ENCODE measurements at regions not wholly inside any gene's neighbourhood (a gene's known extent, or its start where the extent isn't known, plus 50 kb on each side); places are given as distances from the start of the nearest gene placed in this dataset.
"Not testable (repeated sequence)": the region's sequence is repeated elsewhere in the genome, so short reads cannot be mapped to it uniquely, and the experiment has no call there.

GRCh38 chr6:28658475-28659249 lies 133.0 kb downstream of the GPX5 start:
- no peak for DNase-seq (ENCODE audit: low read depth in 2 of 2)

GRCh38 chr6:28659250-28659566 lies 133.5 kb downstream of the GPX5 start:
- DNase-seq (ENCODE audit: low read depth in 2 of 2), result no peak

DNA sequence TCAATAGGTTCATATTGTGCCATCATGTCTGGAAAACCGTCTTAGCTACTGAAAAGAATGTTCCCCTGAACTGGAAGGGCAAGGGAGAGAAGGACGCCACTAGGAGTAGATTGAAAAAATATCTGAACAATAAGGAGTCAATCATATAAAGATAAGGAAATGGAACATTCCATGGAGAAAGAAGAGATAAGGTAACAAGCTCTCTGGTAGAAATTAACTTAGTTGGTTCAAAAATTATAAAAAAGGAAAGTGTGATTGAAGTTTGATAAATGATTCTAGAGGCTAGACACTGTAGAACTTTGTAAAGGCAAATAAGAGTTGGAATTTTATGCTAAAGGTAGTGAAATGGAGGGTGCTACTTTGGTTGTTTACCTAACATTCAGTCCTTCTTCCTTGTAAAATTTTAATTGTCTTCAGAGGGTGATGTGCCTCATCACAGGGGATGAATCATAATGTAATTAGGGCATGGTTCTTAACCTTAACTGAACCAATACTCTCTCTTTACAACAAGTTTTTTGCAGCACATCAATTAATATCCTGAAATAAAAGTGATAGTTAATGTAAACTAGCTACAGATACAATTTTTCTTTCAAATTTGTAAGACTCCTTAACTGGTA lies 135.5 kb downstream of the GPX5 start:
- DNase-seq (ENCODE audit: low read depth in 2 of 2), result no peak

DNA sequence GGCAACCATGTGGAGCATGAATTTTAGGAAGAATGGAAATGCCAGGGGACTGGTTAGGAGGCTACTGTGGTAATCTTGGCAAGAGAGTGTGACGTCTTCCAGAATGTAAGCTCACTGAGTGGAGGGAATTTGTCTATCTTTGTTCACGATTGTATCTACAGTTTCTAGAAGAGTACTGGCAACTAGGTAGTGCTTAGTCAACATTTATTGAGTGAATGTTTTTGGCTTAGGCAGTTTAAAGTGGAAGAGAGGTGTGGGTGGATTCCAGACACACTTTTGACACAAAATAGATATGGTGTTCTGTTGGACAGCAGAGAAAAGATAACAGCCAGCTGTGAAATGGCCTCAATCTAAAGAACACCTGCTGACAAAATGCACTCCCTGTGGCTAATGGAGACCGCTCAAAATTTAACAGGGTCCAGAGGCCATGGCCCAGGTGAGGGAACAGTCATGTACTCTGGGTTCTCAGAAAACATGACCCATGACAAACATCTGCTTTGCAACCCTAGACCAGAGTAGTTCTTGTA lies 139.3 kb downstream of the GPX5 start:
- no peak for DNase-seq (ENCODE audit: low read depth in 2 of 2)

DNA sequence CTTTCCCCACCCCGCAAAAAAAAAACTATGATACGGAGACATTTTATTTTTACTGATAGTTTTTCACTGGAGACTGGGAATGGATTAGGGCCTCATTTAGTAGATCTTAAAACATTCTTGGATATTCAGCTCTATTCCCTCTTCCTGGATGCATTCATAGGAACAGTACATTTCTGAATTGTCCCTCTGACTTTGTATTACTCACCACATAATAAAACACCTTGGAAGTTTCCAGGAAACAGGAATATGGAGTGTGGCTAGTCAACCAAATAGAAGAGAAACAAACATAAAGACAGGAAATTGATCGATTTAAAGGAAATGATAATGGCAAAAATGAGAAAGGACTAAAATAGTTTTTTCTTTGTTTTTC lies 147.7 kb downstream of the GPX5 start:
- no peak for DNase-seq (ENCODE audit: low read depth in 2 of 2)

DNA sequence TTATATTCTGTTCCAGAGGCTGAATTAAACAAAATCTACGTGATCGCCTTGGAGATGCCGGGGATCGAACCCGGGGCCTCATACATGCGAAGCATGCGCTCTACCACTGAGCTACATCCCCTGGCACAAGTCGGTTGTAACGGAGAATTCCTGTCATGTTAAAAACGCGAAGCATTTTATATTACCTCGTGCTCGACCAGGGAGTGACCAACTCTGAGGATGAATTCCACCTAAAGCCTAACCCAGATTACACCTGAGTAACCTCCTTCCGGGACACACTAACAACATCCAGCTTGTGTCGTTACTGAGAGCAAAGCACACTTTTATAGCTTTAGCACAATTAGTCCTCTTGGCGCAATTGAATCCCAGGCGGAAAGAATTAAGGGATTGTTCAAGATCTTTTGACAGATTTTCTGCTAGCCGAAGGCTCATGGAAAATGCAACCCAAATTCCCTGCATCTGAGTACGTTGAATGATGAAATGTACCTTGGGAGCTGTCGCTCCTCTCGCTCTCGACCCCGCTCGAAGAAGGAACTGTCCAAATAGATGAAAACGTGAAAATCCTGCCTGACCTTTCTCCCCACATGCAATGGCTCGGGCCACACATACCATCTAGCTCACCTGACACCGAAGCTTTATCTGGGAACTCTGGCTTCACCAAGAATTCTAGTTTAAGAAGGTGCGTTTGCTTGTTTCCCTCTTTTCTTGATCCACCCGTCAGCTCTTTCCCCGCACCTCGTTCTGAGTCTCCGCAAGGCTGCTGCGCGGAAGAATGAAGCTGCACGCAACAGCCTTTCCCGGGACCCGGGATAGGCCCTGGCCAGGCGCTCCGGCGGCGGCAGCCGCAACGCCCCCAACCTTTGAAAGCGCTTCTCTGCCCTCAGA lies 148.3 kb downstream of the GPX5 start:
- DNase-seq (ENCODE audit: low read depth in 2 of 2), result peak; percentile 26 to 32

DNA sequence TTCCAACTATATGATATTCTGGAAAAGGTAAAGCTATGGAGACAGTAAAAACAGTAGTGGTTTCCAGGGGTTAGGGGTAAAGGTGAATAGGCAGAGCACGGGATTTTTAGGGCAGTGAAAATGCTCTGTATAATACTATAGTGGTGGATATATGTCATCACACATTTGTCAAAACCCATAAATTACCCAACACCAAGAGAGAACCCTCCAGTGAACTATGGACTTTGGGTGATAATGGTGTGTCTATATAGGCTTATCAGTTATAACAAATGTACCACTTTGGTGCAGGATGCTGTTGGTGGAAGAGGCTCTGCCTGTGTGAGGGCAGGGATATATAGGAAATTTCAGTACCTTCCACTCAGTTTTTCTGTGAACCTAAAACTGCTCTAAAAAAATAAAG lies 149.9 kb downstream of the GPX5 start:
- DNase-seq (ENCODE audit: low read depth in 2 of 2), result no peak

DNA sequence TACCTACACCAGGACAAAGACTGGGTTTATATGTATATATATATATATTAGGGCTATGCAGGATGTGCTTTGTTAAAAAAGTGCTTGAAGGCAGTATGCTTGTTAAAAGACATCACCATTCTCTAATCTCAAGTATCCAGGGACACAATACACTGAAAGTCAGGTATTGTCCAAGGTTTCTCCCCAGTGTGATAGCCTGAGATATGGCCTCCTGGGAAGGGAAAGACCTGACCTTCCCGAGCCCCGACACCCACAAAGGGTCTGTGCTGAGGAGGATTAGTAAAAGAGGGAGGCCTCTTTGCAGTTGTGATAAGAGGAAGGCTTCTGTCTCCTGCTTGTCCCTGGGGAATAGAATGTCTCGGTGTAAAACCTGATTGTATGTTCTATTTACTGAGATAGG lies 156.9 kb downstream of the GPX5 start:
- no peak for DNase-seq (ENCODE audit: low read depth in 2 of 2)

DNA sequence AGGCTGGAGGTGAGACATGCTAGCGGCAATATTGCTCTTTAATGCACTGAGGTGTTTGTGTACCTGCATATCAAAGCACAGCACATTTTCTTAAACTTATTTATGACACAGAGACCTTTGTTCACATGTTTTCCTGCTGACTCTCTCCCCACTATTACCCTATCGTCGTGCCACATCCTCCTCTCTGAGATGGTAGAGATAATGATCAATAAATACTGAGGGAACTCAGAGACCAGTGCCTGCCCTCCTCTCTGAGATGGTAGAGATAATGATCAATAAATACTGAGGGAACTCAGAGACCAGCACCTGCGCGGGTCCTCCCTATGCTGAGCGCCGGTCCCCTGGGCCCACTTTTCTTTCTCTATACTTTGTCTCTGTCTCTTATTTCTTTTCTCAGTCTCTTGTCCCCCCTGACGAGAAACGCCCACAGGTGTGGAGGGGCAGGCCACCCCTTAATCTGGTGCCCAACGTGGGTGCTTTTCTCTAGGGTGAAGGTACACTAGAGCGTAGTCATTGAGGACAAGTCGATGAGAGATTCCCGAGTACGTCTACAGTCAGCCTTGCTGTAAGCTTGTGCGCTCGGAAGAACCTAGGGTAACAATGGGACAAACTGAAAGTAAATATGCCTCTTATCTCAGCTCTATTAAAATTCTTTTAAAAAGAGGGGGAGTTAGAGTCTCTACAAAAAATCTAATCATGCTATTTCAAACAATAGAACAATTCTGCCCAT lies 157.4 kb downstream of the GPX5 start:
- DNase-seq (ENCODE audit: low read depth in 2 of 2), result not testable (repeated sequence)

DNA sequence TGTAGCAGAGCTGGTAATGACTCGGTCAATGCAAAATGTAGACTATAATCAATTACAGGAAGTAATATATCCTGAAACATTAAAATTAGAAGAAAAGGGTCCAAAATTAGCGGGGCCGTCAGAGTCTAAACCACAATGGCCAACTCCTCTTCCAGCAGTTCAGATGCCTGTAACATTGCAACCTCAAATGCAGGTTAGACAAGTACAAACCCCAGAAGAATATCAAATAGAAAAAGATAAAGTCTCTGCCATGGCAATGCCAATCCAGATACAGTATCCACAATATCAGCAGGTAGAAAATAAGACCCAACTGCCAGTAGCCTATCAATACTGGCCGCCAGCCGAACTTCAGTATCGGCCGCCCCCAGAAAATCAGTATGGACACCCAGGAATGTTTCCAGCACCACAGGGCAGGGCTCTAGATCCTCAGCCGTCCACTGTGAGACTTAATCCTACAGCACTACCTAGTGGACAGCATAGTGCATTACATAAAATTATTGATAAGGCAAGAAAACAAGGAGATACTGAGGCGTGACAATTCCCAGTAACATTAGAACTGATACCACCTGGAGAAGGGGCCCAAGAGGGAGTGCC lies 158.4 kb downstream of the GPX5 start:
- peak in 1 of 2 experiments; percentile 11 for DNase-seq (ENCODE audit: low read depth in 2 of 2)

DNA sequence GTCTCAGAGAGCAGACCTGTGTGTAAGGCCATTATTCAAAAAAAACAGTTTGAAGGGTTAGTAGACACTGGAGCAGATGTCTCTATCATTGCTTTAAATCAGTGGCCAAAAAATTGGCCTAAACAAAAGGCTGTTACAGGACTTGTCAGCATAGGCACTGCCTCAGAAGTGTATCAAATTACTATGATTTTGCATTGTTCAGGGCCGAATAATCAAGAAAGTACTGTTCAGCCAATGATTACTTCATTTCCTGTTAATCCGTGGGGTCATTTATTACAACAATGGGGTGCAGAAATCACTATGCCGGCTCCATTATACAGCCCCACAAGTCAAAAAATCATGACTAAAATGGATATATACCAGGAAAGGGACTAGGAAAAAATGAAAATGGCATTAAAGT lies 160.3 kb downstream of the GPX5 start:
- not testable (repeated sequence) for DNase-seq (ENCODE audit: low read depth in 2 of 2)

- DNase-seq (ENCODE audit: low read depth in 2 of 2), result peak in 1 of 2 experiments; percentile 21
Measured at GRCh38 chr6:28686446-28687027, 160.9 kb downstream of the GPX5 start.

DNA sequence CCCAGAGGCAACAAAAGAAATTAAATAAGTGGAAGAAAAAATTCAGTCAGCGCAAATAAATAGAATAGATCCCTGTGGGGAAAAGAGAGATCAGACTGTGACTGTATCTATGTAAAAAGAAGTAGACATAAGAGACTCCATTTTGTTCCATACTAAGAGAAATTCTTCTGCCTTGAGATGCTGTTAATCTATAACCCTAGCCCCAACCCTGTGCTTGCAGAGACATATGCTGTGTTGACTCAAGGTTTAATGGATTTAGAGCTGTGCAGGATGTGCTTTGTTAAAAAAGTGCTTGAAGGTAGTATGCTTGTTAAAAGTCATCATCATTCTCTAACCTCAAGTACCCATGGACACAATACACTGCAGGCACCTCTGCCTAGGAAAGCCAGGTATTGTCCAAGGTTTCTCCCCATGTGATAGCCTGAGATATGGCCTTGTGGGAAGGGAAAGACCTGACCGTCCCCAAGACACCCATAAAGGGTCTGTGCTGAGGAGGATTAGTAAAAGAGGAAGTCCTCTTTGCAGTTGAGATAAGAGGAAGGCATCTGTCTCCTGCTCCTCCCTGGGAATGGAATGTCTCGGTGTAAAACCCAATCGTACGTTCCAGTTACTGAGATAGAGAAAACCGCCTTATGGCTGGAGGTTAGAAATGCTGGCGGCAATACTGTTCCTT lies 161.8 kb downstream of the GPX5 start:
- DNase-seq (ENCODE audit: low read depth in 2 of 2), result not testable (repeated sequence)

GRCh38 chr6:28691991-28692390 lies 166.3 kb downstream of the GPX5 start:
- not testable (repeated sequence) for DNase-seq (ENCODE audit: low read depth in 2 of 2)

DNA sequence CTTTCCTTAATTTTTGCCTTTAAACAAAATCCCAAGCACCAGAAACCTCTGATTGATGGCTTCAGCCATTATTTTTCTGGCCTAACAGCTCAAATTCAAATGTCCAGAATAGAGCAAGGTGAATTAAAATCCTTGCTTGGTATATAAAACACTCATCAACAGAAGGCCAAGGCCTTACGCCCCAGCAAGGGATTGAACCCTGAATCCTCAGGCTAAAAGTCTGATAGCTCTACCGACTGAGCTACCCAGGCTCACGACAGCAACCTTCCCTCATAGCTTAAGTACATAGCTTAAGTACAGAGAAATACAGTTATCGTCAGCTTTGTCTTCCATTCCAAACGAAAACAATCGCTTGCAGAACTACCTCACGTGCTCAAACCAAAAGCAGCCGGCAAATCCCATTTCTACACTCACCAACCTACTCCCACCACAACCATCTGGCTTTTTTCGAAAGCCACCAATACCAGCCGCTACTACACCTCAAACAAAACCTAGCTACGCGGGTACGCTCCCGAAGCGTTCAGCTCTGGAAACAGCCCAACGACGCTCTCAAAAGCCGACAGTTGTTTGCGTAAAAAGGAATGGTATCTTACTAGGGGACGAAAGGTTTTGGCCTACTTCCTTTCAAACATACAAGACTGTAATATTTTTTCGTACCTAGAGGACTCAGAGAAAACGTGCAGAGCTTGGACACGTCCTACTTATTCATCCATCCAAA lies 167.5 kb downstream of the GPX5 start:
- no peak for DNase-seq (ENCODE audit: low read depth in 2 of 2)

DNA sequence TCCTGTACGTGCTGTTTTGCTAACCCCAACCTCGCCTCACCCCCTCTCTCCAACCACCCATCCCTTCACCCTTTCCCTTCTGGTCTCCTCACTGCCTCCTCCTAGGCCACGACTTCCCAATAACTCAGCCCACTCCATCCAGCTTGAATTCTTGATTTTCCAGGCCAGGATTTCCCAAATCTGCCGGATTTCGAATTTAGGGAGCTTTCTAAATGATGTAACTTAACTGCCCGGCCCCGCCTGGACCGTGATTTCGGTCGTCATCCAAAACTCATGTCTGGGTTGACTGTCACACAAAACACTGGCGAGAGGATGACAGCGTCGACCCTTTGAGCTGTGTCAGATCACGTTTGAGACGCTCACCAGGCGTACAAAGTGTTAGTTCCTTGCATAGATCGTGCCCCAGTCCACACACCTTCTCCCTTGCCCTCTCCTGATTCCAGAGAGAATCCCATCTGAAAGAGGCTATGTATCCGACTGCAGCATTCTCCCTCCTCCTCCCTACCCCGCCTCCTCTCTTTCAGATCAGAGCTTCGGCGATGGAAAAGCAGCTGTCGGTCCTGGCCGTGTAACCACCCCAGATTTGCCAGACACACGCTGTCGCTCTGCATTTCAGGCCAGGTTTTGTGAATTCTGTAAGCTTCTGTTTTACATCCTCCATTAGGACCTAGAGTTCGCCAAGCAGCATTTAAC lies 168.2 kb downstream of the GPX5 start:
- DNase-seq (ENCODE audit: low read depth in 2 of 2), result no peak

GRCh38 chr6:28695715-28696114 lies 170.0 kb downstream of the GPX5 start:
- DNase-seq (ENCODE audit: low read depth in 2 of 2), result no peak

GRCh38 chr6:28696167-28696566 lies 170.5 kb downstream of the GPX5 start:
- no peak for DNase-seq (ENCODE audit: low read depth in 2 of 2)

DNA sequence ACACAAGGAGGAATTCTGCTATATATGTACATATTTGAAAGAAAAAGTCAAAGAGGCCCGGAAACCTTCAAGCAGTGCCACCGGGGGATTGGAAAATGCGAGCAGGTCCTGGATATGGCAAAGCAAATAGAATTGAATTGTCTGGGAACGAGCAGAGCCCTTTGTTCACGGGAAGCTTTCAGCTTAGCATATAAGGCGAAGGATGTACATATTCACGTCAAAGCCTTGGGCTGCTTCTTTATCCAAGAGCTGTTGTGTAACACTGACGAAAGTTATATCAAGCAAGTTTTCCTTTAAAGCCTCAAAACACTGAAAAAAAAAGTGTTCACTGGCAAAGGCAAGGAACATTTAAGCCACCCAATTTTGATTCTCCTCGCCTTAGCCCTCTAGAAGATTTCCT lies 171.0 kb downstream of the GPX5 start:
- no peak for DNase-seq (ENCODE audit: low read depth in 2 of 2)

Data from fibroblast of skin of left biceps (primary cell).